ENCODE measurements at regions not wholly inside any gene's neighbourhood (a gene's known extent, or its start where the extent isn't known, plus 50 kb on each side); places are given as distances from the start of the nearest gene placed in this dataset.

- dilution Hi-C loops (cut with MboI; ENCODE audit: extremely low pct_ligation_motif_present, low sequenced_read_pairs), result no loop called here
- Histone ChIP-seq H4K20me1 (replicated peaks; ENCODE audit: control insufficient read depth, extremely low read depth, insufficient read depth, low read length) (no peaks in the 10 kb centered on the region), H3K9ac (replicated peaks; ENCODE audit: extremely low read depth, insufficient read depth, low read length) (no peak overlapping the region), H3K4me3 (replicated peaks in 1 of 3; ENCODE audit: insufficient read depth in 1 of 3, low read depth in 1 of 3, low read length in 3 of 3) (no peak overlapping the region), H3K4me1 (ENCODE audit: control insufficient read depth, extremely low read depth, insufficient read depth, low read length) (peaks cover 29% of the 10 kb centered on the region), H3K79me2 (ENCODE audit: control insufficient read depth, insufficient read depth, low read length) (no peaks in the 10 kb centered on the region), H3K27me3 (ENCODE audit: control insufficient read depth in 2 of 2, insufficient read depth in 2 of 2, low read length in 2 of 2) (no peaks in the 10 kb centered on the region), H3K9me3 (replicated peaks; ENCODE audit: control insufficient read depth, insufficient read depth, low read length) (no peaks in the 10 kb centered on the region), H3K36me3 (ENCODE audit: control insufficient read depth in 2 of 2, extremely low read depth in 1 of 2, insufficient read depth in 2 of 2, low read length in 2 of 2) (no peaks in the 10 kb centered on the region), H2AFZ (ENCODE audit: low read depth, low read length) (no peak overlapping the region), H3K27ac (ENCODE audit: insufficient read depth, low read depth, low read length) (no peak overlapping the region), H3K9me1 (replicated peaks; ENCODE audit: control insufficient read depth, extremely low read depth, insufficient read depth, low read length) (no peaks in the 10 kb centered on the region), H3K4me2 (ENCODE audit: insufficient read depth, low read length) (no peak overlapping the region)
- no peak for FAIRE-seq
- peak; percentile 70 for DNase-seq (ENCODE audit: low read depth, low spot score)
- intact Hi-C loops (cut with micrococcal nuclease), result loop anchor here (5.0 kb wide), 1 partner anchor 129 kb away; no protein-coding TSS in a partner anchor
- CTCF ChIA-PET, result no interaction called here
- POLR2A ChIA-PET, result no interaction called here
- BruUV-seq (replicated peaks), result no TSS peak
- TF ChIP-seq POLR2A (IDR thresholded peaks at IDR 0.05; ENCODE audit: low read depth, low read length) (no peak), JUN (IDR thresholded peaks at IDR 0.05; ENCODE audit: borderline replicate concordance, insufficient read depth, insufficient read length, low read depth) (no peak), GATA2 (IDR thresholded peaks at IDR 0.05; ENCODE audit: insufficient read depth, insufficient read length, low read depth, low read length) (no peak), MAX (IDR thresholded peaks at IDR 0.05; ENCODE audit: insufficient read depth, insufficient read length) (no peak), MYC (IDR thresholded peaks at IDR 0.05; ENCODE audit: low read depth, low read length) (no peak), FOS (IDR thresholded peaks at IDR 0.05; ENCODE audit: borderline replicate concordance, insufficient read depth, low read length) (no peak), POLR2AphosphoS5 (IDR thresholded peaks at IDR 0.05; ENCODE audit: insufficient read depth, low read depth, low read length) (no peak), EZH2 (IDR thresholded peaks at IDR 0.05; ENCODE audit: borderline replicate concordance, low read depth, low read length, severe bottlenecking) (no peak), CTCF (IDR thresholded peaks at IDR 0.05; ENCODE audit: extremely low read depth in 1 of 2, insufficient read depth in 1 of 2, low read depth in 1 of 2, low read length in 2 of 2) (no peak)
These were observed 227.0 kb downstream of the ENC1 start for GRCh38 chr5:74413403-74414048.

All from endothelial cell of umbilical vein (primary cell).